GM20000 (cell line): ENCODE measurements at regions not wholly inside any gene's neighbourhood (a gene's known extent, or its start where the extent isn't known, plus 50 kb on each side); places are given as distances from the start of the nearest gene placed in this dataset.

Experiments
- DNase-seq: peaks from one replicate; pipeline ENCODE4 v3.0.0; 2012; ENCODE audit warnings: low spot score
- TF ChIP-seq, protein P1 (sequence below): IDR thresholded peaks from 2 replicates; pipeline ENCODE4 v1.5.1; 2012; ENCODE audit warnings: mild to moderate bottlenecking, control low read depth; ENCODE audit errors: extremely low read depth, missing control alignments

DNA sequence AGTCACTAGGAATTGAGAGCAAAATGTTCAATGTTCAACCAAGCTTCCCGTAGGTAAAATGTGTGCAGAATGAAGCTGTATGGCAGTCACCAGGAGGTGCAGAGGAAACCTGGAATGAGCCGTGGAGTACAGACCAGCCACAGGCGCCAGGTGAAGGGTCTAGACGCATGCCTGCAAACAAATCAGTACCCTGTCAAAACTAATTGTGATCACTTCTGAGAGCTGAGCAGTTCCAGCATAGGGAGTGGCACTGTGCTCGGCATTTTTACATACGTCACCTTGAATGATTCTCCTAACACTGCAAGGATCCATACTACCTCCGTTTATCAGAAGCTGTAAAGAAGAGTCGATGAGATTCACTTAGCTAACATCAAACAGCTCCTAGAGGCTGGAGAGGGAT is 346.1 kb upstream of the ID2 start:
- TF ChIP-seq, protein P1, sequence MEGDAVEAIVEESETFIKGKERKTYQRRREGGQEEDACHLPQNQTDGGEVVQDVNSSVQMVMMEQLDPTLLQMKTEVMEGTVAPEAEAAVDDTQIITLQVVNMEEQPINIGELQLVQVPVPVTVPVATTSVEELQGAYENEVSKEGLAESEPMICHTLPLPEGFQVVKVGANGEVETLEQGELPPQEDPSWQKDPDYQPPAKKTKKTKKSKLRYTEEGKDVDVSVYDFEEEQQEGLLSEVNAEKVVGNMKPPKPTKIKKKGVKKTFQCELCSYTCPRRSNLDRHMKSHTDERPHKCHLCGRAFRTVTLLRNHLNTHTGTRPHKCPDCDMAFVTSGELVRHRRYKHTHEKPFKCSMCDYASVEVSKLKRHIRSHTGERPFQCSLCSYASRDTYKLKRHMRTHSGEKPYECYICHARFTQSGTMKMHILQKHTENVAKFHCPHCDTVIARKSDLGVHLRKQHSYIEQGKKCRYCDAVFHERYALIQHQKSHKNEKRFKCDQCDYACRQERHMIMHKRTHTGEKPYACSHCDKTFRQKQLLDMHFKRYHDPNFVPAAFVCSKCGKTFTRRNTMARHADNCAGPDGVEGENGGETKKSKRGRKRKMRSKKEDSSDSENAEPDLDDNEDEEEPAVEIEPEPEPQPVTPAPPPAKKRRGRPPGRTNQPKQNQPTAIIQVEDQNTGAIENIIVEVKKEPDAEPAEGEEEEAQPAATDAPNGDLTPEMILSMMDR = no peak
- no peak for DNase-seq

DNA sequence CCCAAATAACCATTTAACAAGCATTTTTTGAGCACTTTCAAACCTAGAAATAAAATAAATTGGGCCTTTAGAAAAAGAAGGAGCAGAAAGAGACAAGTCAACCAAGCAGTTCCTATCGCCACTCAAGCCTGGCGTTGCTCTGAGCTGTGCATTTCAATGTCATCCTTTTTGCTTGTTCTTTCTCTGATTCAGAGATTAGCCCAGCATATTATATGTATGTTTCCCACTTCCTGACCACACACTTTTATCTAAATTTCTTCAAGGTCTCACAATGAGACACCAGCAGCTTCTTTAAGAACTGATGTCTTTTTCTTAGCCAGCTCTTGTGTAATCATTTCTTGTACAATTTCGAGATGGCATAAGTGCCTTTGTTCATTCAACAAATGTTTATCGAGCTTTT is 344.5 kb upstream of the ID2 start:
- DNase-seq = no peak
- TF ChIP-seq, protein P1 = no peak

DNA sequence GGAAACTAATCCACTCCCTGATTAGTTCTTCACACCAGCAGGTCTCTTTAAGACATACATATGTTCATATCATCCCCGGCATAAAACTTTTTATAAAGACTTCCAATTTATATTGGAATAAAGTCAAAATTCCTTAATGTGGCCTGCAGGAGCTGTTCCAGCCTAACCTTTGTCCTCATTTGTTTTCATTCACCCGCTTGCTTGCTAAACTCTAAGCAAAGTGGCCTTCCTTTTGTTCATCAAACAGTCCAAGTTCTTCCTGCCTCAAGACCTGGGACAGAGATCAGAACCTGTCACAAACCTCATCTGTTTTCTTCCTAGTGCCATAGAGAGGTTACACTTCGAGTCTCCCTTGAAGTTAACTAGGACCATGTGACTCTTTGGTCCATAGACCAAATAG is 339.4 kb upstream of the ID2 start:
- TF ChIP-seq, protein P1 = no peak
- no peak for DNase-seq

DNA sequence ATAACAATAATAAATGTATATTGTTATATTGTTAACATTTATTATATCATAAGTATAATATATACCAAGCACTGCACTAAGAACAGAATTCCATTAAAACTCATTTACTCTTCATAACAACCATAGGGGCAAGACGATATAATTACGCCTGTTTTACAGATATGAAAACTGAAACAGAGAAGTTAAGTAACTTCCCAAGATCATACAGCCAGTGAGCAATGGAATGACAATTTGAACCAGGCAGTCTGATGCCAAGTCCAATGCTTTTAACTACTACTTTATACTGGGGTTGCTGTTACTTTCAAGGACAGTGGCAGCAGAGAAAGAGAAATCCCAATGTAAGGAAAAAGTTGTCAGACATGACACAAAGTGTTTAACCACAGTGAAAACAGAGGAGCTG is 338.8 kb upstream of the ID2 start:
- DNase-seq = no peak
- TF ChIP-seq, protein P1 = no peak

DNA sequence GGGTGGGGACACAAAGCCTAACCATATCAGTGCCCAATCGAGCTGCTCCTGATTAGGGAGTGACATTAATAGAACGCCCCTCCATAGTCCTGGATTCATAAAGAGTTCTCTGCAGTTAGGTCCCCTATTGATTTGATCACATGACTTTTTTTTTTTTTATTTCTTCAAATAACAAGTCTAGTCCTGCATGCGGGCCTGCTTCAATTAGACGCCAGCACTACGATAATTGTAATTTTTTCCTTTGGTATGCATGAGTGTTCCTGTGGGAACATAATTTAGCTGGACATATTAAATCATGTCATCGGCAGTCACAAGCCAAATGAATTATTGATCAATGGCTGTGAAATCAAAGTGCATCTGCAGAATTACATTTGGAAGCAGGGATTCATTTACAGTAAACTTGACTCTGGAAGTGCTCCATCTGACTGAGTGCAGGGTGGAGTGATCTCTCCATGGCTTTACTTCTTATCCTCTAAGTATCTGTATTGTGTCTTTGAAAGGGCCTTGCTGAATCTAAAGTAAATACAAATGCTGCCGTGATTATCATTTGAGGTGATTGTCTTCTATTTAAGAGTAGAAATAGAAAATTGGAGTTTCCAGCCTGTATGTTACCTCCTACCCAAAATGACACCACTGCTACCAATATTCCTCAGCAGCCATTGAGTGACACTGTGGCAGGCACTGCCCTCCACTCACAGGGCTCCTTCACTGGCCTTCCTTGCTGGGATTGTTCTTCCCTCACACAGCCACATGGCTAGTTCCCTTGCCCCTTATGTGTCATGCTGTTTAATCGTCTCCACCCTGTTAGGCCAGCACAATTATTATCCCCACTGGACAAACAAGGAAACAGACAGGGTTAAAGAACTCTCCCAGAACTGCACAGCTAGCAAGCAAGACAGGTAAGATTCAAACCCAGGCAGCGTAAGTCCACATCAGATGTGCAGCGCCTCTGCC is 337.4 kb upstream of the ID2 start:
- DNase-seq = no peak
- TF ChIP-seq, protein P1 = no peak

DNA sequence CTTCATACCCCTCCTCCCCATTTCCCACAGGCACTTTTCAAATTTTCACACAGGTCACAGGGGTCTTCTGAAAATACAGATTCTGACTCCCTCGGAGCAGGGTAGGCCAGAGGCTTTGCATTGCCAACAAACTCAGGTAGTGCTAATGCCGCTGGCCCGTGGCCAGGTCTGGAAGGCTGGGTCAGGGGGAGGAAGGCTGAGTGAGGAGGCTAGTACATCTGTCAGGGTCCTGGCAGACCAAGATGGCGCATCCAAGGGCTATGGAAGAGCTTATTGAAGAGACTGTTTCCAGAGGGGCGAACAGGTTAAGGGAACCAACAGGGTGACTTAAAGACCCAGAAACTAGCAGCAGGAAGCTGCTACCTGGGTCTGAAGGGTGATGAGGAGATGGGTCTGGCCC is 336.7 kb upstream of the ID2 start:
- TF ChIP-seq, protein P1 = no peak
- no peak for DNase-seq

DNA sequence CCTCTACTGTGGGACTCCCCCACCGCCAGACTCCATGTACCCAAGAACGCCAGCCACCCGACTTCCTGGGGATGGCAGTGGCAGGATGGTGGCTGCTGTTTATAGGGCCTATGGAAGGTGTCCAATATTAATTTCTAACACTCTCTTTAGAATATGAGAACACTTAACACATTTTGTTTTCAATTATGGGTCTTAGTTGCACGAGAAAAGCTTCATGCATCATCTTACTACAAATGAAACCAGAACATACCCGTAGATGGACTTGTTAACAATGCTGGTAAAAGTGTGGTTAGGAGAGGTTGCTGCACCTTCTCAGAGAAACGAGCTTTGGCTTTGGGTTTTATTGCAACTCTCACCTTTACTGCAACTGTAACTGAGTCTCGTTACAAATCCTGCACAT is 335.6 kb upstream of the ID2 start:
- TF ChIP-seq, protein P1 = no peak
- DNase-seq = no peak
